Midbrain (tissue), 1 donor: ENCODE measurements at regions not wholly inside any gene's neighbourhood (a gene's known extent, or its start where the extent isn't known, plus 50 kb on each side); places are given as distances from the start of the nearest gene placed in this dataset.

Experiments
- DNase-seq: peaks from one replicate; lab custom pipeline; 2025; lab: John Stamatoyannopoulos, UW

- DNase-seq = no peak
Measured at GRCh38 chr1:5342830-5343229, 649.4 kb downstream of the NPHP4 start.

DNA sequence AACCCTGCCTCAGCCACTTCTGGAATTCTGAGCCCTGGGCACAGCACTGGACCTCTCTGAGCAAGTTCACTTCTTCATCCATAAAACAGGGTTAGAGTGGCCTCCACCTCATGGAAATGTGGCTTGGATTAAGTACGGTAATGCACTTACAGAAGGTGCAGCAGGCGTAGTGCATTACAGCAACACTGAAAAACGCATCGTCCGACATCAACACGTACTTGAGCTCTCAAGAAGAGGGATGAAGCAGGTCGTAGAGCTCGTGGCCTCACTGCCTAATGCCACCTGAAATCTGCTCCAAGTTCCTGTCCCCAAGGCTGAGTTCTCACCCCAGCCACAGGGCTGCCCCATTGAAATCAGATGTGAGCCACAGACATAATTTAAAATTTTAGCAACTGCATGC, 650.1 kb downstream of the NPHP4 start:
- no peak for DNase-seq

DNA sequence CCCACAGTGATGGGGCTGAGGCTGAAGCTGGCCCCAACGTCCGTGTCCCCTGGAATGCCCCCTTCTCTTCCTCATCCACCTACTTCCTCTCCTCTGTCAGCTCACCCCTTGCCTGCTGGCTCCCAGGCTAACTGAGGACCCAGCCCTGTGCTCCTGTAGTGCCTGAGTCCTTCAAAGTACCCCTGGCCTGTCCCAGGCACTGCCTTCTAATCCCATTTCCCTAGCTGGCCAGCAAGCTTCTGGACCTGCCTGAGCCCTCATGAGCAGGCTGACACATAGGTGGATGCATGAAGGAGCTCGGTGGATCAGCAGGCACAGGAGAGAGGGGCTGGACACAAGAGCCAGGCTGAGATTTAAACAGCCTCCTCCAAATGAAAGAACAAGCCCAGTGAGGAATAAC, 650.8 kb downstream of the NPHP4 start:
- no peak for DNase-seq

- no peak for DNase-seq
Measured at GRCh38 chr1:5340560-5341130, 651.6 kb downstream of the NPHP4 start.

DNA sequence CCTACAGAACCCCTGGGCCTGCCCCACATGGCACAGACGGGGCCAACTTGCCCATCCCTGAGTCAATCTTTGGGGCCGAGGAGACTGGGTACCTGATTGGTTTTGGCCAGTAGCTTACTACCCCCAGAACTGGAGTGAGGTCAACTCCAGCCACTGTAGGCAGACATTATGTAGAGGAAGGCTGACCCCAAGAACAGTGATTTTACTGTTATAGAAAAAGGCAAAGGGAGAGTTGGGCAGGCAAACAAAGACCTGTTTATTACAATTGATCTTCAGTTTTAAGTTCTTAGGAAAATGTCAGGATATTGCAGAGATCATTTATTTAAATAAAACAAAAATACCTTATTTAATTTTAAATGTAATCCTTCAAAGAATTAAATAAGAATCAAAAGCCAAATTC, 653.8 kb downstream of the NPHP4 start:
- DNase-seq = peak; percentile 5

- no peak for DNase-seq
Measured at GRCh38 chr1:5333291-5333690, 658.9 kb downstream of the NPHP4 start.

DNA sequence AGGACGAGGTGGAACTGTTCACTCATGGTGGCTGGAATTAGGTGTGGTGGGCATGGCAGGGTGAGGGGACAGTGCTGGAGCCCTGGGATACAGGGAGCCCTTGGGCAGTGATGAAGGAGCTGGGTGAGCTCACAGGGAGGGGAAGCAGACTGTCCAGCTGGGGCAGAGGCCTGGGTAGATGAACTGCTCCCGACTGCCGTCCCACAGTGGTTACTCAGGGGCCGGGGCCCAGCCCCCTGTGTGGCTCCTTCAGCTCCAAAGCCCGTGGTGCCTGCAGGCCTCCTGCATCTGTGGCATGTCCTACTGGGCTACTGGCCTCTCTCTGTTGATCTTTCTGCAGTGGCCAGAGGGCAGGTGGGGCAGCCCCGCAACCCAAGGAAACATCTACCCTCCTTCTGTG, 661.1 kb downstream of the NPHP4 start:
- DNase-seq = no peak

- no peak for DNase-seq
Measured at GRCh38 chr1:5329068-5329739, 663.0 kb downstream of the NPHP4 start.

GRCh38 chr1:5324883-5325282, 667.3 kb downstream of the NPHP4 start:
- no peak for DNase-seq

DNA sequence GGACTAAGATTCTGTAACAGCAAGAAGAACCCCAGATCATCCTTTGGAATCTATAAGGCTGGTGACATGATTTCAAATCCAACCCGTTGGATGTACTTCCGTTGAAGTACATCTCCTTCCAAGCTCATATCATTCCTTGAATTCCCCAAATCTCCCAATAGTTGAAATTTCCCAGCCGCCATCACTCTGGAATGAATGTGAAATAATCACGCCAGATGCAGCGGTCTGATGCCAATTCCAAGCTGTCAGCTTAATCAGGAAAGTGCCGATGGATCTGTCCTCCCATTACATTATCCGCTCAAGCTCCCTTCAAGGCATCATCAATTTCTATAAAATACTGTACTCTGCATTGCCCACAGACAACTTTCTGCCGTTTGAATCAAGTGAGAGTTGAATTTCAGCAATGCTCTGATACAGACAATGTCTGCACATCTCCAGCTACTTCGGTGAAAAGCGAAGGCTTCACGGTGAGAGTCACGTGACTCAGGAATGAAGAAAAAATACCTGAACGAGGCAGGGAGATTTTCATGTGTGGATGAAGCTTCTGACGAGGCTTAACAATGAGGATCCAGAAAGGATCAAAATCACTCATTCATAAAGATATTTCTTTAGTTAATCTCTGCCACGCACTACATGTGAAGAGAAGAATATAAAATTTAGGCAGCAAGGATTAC, 663.9 kb downstream of the AJAP1 start:
- DNase-seq = no peak

DNA sequence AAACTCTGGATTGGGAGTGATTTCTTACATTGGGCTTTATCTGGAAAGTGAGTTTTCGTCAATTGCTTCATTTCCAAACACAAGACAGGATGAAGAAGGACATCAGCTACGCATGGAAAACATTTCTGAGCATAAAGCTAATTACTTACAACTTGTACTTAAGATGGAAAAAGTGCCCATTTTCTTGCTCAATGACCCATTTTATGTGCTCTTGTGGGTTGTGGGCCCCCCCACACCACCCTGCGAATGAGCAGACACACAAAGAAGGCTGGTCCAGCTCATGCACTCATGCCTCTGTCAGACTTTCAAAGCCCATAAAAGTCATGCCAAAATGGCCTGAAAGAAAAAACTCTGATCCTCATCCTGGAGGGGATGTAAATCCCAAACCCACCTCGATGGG, 663.0 kb downstream of the AJAP1 start:
- DNase-seq = no peak

- DNase-seq = no peak
Measured at GRCh38 chr1:5312862-5313261, 658.5 kb downstream of the AJAP1 start.

GRCh38 chr1:5312293-5312674, 657.9 kb downstream of the AJAP1 start:
- DNase-seq = no peak

- no peak for DNase-seq
Measured at GRCh38 chr1:5311634-5312292, 657.4 kb downstream of the AJAP1 start.

DNA sequence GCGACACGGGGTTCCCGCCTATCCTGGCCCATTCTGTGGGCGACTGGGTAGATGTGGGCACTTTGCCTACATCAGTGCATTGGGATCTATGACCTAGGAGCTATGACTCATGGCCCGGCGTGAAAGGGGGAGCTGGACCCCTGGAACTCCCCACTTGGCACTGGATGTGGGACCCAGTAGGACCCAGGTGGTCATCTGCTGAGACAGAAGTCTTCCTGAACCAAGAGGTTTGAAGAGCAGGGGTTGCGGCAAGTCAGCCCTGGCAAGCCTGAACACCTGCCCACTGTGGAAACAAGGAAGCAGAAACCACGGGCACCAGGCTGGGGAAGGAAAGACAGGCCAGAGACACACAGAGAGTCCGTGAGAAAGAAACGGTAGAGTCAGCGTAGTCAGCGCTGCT, 656.7 kb downstream of the AJAP1 start:
- no peak for DNase-seq

DNA sequence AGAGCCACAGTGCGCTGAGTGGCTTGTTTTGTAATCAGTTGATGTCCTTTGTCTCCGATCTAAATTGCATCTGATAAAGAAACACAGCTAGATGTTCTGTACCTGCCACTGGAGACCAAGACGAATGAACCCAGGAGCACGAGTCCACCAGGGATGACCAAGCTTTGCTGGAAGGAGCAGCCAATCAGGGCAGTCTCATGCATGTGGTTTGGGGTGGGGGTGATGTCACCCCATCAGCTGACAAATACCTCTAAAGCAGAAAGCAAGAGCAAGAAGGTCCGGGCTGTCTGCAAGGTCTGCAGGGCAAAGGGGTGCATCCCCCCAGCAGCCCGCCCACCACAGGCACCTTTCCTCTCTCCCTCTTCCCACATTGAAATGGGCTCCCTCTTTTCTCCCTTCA, 653.8 kb downstream of the AJAP1 start:
- no peak for DNase-seq

- DNase-seq = no peak
Measured at GRCh38 chr1:5304702-5305101, 650.3 kb downstream of the AJAP1 start.

GRCh38 chr1:5298376-5298775, 644.0 kb downstream of the AJAP1 start:
- DNase-seq = no peak

GRCh38 chr1:5297886-5298239, 643.5 kb downstream of the AJAP1 start:
- DNase-seq = peak; percentile 54

GRCh38 chr1:5297180-5297885, 642.9 kb downstream of the AJAP1 start:
- DNase-seq = peak; percentile 80

DNA sequence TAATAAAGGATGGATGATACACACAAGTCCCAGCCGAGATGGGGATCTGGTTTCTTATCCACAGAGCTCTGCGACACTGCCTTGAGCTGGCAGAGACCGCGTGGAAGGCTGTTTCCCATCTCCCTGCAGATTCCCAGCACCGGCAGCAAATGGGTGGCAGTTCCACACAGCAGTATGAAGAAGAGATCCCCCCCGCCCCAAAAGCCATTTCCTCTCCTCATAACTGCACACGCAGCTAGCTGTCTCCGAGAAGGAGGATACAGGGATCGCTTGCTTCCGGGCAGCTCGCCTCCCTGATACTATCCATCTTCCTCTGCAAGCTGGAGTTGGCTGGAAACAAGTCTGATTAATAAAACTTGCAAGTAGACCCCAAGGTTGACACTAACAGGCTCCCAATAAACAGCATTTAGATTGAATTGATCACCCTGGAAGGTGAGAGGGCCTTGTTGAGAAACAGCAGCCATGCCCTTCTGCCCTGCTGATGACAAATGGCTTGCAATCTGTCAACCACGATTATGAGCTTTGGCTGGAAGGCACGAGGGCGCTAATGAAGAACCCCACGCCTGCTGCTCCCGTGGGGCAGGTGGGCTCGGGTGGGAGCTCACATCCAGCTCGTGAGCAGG, 642.3 kb downstream of the AJAP1 start:
- no peak for DNase-seq

- no peak for DNase-seq
Measured at GRCh38 chr1:5296095-5296494, 641.7 kb downstream of the AJAP1 start.
